ENCODE measurements at regions not wholly inside any gene's neighbourhood (a gene's known extent, or its start where the extent isn't known, plus 50 kb on each side); places are given as distances from the start of the nearest gene placed in this dataset.

DNA sequence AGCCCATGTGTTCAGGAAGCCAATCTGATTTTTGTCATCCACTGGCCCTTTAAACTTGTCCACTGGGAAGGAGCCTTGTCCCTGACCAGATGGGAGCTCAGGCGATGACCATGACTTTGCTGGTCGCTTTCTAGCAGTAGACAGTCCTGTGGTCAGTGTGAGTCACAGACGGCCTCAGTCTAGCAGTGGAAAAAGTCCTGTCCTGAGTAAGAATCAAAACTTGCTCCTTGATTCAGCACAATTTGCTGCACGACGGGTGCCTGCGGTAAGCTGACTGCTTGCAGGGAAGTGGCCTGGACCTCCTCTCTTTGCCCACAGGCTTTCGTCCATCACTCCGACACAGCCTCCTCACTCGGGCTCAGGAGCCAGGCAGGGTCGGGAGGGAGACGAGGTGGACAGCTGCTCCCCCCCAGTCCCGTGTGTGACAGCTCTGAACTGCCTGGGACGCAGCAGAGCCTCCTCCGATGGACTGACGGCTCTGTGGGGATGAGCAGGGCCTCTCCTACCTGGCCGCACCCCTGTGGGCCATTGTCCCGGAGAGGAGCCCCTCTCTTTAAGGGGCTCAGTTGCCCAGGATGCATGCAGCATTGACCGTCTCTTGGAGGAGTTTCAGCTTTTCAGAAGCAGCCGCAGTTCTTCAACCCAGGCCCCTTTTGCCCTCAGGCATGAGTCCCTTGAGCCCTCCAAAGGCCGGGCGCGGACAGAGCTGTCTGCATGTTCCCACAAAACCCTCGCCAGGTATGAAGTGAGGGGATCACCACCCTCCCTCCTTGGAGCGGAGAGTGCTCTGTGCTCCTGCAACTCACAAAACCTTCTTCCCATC lies 209.2 kb downstream of the ANKRD60 start:
- H3K4me3 ChIP-seq (ENCODE audit: low read length in 2 of 2): no peak overlapping the region
- 93% methylated on average over 24 of the region's 24 CpGs for WGBS
- no peaks in the 10 kb centered on the region for H3K9me3 ChIP-seq (ENCODE audit: control insufficient read depth in 2 of 2, insufficient read depth in 1 of 2, low read length in 1 of 2)
- no peak overlapping the region for H3K27ac ChIP-seq (ENCODE audit: low read depth in 1 of 2, low read length in 1 of 2)
- DNase-seq (ENCODE audit: low read depth in 6 of 9, low spot score in 9 of 9): no peak
- no peaks in the 10 kb centered on the region for H3K36me3 ChIP-seq (ENCODE audit: control insufficient read depth in 2 of 2, insufficient read depth in 2 of 2, low read length in 1 of 2)
- peaks cover 5% of the 10 kb centered on the region in 2 donors for H3K4me1 ChIP-seq (ENCODE audit: control insufficient read depth in 2 of 2, insufficient read depth in 2 of 2, low read length in 2 of 2)
- peaks cover 0 to 13% of the 10 kb centered on the region in 2 donors for H3K27me3 ChIP-seq (ENCODE audit: control insufficient read depth in 2 of 2, insufficient read depth in 1 of 2, low read length in 1 of 2)

DNA sequence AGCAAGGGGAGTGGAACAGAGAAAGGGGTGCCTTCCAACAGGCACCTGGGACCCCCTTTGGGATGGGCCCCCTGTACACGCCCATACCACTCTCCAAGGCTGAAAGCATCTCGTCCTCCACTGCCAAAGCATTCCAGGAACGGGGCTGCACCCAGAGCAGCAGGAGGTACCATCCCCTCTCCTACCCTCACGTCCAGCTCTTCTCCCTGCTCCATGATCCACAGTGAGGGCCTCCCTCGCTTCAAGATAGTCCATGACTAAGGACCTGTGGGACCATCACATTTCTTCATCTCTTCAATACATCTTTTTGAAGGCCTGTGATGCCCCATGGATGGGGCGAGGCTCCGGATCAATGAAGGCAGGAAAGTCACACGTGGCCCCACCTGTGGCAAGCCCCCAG lies 209.9 kb downstream of the ANKRD60 start:
- 94% methylated on average over 8 of the region's 8 CpGs for WGBS
- H3K9me3 ChIP-seq (ENCODE audit: control insufficient read depth in 2 of 2, insufficient read depth in 1 of 2, low read length in 1 of 2): no peaks in the 10 kb centered on the region
- H3K27ac ChIP-seq (ENCODE audit: low read depth in 1 of 2, low read length in 1 of 2): no peak overlapping the region
- peaks cover 0 to 13% of the 10 kb centered on the region in 2 donors for H3K27me3 ChIP-seq (ENCODE audit: control insufficient read depth in 2 of 2, insufficient read depth in 1 of 2, low read length in 1 of 2)
- no peak overlapping the region for H3K4me3 ChIP-seq (ENCODE audit: low read length in 2 of 2)
- DNase-seq (ENCODE audit: low read depth in 6 of 9, low spot score in 9 of 9): no peak
- no peaks in the 10 kb centered on the region for H3K36me3 ChIP-seq (ENCODE audit: control insufficient read depth in 2 of 2, insufficient read depth in 2 of 2, low read length in 1 of 2)
- H3K4me1 ChIP-seq (ENCODE audit: control insufficient read depth in 2 of 2, insufficient read depth in 2 of 2, low read length in 2 of 2): peaks cover 5 to 6% of the 10 kb centered on the region in 2 donors

DNA sequence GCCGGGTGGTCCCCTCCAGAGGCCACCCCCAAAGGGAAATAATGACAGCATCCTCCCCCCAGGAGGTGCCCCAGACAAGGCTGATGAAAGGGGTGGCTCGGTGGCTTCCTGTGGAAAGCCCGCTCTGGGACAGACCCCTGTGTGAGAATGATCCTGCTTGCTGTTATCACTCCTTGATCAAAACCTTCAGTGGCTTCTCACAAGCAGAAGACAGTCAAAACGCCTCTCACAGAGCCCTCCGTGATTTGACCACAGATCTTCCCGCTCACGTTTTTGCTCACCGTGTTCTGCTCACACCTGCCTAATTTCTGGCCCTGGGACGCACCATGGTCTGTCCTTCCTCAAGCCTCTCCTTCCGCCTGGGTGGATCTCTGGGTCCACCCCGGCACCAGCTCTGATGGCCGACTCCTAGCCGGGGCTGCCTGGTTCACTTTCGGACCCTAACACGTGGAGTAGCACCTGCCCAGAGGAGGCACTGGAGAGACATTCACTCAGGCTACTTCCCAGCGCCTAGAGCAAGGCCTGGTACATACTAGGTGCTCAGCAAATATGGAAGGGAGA lies 210.4 kb downstream of the ANKRD60 start:
- 85% methylated on average over 16 of the region's 16 CpGs for WGBS
- Histone ChIP-seq H3K27me3 (ENCODE audit: control insufficient read depth in 2 of 2, insufficient read depth in 1 of 2, low read length in 1 of 2) (peaks cover 0 to 11% of the 10 kb centered on the region in 2 donors), H3K27ac (ENCODE audit: low read depth in 1 of 2, low read length in 1 of 2) (no peak overlapping the region), H3K4me3 (ENCODE audit: low read length in 2 of 2) (no peak overlapping the region), H3K9me3 (ENCODE audit: control insufficient read depth in 2 of 2, insufficient read depth in 1 of 2, low read length in 1 of 2) (no peaks in the 10 kb centered on the region), H3K36me3 (ENCODE audit: control insufficient read depth in 2 of 2, insufficient read depth in 2 of 2, low read length in 1 of 2) (no peaks in the 10 kb centered on the region), H3K4me1 (ENCODE audit: control insufficient read depth in 2 of 2, insufficient read depth in 2 of 2, low read length in 2 of 2) (peaks cover 5 to 6% of the 10 kb centered on the region in 2 donors)
- DNase-seq (ENCODE audit: low read depth in 6 of 9, low spot score in 9 of 9): no peak

DNA sequence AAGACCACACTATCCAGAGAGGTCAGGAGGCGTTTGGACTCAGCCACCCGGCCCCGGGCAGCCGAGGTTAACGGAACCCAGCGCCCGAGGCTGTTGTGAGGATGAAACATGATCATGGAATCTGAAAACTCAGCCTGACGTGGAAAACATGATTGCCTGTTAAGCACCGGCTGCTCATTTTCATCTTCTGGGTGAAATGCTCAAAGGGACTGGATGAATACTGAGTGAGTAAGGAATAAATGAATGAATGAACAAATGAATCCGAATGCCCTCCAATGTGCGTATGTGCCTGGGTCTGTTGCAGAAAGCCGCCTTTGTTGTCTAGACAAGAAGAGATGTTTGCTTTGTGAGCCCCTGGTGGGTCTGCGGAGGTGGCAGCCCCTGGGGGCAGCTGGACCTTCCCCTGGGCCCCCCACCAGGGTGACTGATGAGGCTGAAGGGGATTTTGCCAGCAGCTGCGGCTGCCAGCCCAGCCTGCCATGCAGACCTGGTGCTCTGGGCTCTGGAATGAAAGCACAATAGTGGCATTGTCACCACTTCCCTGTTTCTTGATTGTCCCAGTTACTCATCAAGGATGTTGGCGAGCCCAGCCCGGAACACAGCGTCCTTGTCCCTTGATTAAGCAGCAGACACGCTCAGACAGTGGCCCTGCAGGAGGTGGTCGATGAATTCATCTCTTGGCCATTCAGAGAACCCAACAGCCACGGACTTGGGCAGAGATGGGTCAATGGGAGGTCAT lies 211.1 kb downstream of the ANKRD60 start:
- WGBS: 90% methylated on average over 20 of the region's 20 CpGs
- H3K27ac ChIP-seq (ENCODE audit: low read depth in 1 of 2, low read length in 1 of 2): no peak overlapping the region

DNA sequence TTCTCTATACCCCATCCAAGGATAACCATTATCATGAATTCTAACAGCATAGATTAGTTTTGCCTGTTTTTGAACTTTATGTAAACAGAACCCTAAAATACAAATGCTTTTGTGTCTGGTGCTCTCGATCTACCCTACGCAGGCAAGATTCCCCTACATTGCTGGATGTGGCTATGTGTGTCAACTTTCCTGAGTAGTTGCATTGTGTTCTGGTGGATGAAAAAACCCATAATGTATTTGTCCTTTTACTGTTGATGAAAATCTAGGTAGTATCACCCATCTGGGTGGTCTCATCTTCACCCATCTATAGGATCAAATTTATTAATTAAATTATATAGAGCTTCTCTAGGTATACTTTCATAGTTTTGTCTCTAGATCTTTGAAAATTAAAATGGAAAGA lies 211.7 kb downstream of the ANKRD60 start:
- H3K4me3 ChIP-seq (ENCODE audit: low read length in 2 of 2): no peak overlapping the region
- H3K36me3 ChIP-seq (ENCODE audit: control insufficient read depth in 2 of 2, insufficient read depth in 2 of 2, low read length in 1 of 2): no peaks in the 10 kb centered on the region
- WGBS: 97% methylated on average over 2 of the region's 2 CpGs
- H3K27ac ChIP-seq (ENCODE audit: low read depth in 1 of 2, low read length in 1 of 2): no peak overlapping the region
- no peak for DNase-seq (ENCODE audit: low read depth in 6 of 9, low spot score in 9 of 9)
- H3K9me3 ChIP-seq (ENCODE audit: control insufficient read depth in 2 of 2, insufficient read depth in 1 of 2, low read length in 1 of 2): no peaks in the 10 kb centered on the region
- H3K4me1 ChIP-seq (ENCODE audit: control insufficient read depth in 2 of 2, insufficient read depth in 2 of 2, low read length in 2 of 2): peaks cover 5 to 6% of the 10 kb centered on the region in 2 donors
- H3K27me3 ChIP-seq (ENCODE audit: control insufficient read depth in 2 of 2, insufficient read depth in 1 of 2, low read length in 1 of 2): peaks cover 0 to 13% of the 10 kb centered on the region in 2 donors

More for the DNA sequence above, 211.1 kb downstream of the ANKRD60 start:
- H3K36me3 ChIP-seq (ENCODE audit: control insufficient read depth in 2 of 2, insufficient read depth in 2 of 2, low read length in 1 of 2): no peaks in the 10 kb centered on the region
- no peaks in the 10 kb centered on the region for H3K9me3 ChIP-seq (ENCODE audit: control insufficient read depth in 2 of 2, insufficient read depth in 1 of 2, low read length in 1 of 2)
- peaks cover 0 to 11% of the 10 kb centered on the region in 2 donors for H3K27me3 ChIP-seq (ENCODE audit: control insufficient read depth in 2 of 2, insufficient read depth in 1 of 2, low read length in 1 of 2)
- peaks cover 5 to 6% of the 10 kb centered on the region in 2 donors for H3K4me1 ChIP-seq (ENCODE audit: control insufficient read depth in 2 of 2, insufficient read depth in 2 of 2, low read length in 2 of 2)
- DNase-seq (ENCODE audit: low read depth in 6 of 9, low spot score in 9 of 9): no peak
- H3K4me3 ChIP-seq (ENCODE audit: low read length in 2 of 2): no peak overlapping the region

DNA sequence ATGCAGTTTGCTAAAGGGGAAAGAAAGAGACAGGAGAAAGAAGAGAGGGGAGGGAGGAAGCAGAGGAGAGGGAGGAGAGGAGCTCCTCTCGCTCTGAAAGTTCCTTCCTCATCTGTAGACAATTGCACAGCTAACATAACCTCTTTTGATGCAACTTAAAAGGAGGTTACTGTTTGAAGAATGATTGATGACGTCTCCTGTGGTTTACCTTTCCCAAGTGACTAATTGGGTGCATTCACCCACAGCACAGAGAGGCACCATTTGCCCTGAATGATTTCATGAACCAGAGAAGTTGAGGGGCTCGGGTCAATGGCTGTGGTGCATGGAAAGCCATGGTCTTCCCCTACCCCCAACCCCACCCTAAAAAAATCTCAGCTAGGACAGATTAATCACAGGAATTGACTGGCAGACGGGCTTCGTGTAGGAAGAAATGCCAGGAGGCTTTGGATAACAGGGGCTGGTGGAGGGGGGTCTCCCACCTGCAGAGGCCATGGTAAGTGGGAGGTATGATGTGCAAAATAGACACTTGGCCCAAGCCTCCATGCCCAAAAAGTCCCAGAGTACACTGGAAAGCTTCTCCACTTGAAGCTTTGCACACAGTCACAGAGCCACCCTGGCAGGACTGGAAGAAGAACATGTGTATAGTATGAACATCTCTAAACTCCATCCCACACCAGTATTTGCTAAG lies 213.7 kb downstream of the ANKRD60 start:
- 48% methylated on average over 5 of the region's 5 CpGs for WGBS
- Histone ChIP-seq H3K9me3 (ENCODE audit: control insufficient read depth in 2 of 2, insufficient read depth in 1 of 2, low read length in 1 of 2) (no peaks in the 10 kb centered on the region), H3K27ac (ENCODE audit: low read depth in 1 of 2, low read length in 1 of 2) (no peak overlapping the region), H3K36me3 (ENCODE audit: control insufficient read depth in 2 of 2, insufficient read depth in 2 of 2, low read length in 1 of 2) (no peaks in the 10 kb centered on the region), H3K4me1 (ENCODE audit: control insufficient read depth in 2 of 2, insufficient read depth in 2 of 2, low read length in 2 of 2) (peaks cover 5 to 6% of the 10 kb centered on the region in 2 donors), H3K4me3 (ENCODE audit: low read length in 2 of 2) (no peak overlapping the region), H3K27me3 (ENCODE audit: control insufficient read depth in 2 of 2, insufficient read depth in 1 of 2, low read length in 1 of 2) (peaks cover 5 to 11% of the 10 kb centered on the region in 2 donors)
- peak in 7 of 9 donors; percentile 13 to 68 (median 32) for DNase-seq (ENCODE audit: low read depth in 6 of 9, low spot score in 9 of 9)

DNA sequence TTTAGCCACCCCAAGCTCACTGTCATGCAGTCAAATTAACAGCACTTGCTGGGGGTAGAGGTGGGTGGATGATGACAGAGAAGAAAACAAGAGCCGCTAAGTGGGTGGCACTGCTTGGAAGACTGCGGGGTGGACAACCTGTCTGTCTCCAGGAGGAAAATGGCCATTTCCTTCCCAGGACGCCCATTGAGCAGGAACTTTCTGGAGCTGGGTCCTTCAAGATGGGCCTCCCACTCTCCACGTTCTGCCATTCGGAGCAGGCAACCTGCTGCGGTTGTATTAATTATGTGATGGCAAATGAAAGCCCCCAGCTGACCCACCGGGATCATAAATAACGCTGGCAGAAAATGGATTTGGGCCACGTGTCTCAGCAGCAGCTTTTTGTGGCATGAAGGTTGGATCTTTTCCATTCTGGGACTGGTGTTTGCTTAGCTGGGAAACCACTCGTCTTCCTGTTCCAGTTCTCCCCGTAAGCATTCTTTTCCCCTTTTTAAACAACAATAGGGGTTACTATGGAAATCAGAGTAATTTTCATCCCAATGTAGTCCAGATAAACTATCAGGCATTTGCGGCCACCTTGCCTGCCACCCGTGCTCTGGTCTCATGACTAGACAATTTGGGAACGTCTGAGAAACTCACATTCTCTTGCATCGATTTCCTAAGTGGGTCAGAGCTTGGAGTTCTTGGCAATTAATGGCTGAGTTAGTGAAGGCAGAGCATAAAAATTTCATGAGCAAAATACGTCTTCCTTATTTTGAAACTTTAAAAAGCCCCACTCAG lies 215.5 kb downstream of the ANKRD60 start:
- WGBS: 93% methylated on average over 16 of the region's 16 CpGs
- H3K4me3 ChIP-seq (ENCODE audit: low read length in 2 of 2): no peak overlapping the region
- no peak overlapping the region for H3K27ac ChIP-seq (ENCODE audit: low read depth in 1 of 2, low read length in 1 of 2)
- no peaks in the 10 kb centered on the region for H3K9me3 ChIP-seq (ENCODE audit: control insufficient read depth in 2 of 2, insufficient read depth in 1 of 2, low read length in 1 of 2)
- peaks cover 5 to 7% of the 10 kb centered on the region in 2 donors for H3K27me3 ChIP-seq (ENCODE audit: control insufficient read depth in 2 of 2, insufficient read depth in 1 of 2, low read length in 1 of 2)
- H3K4me1 ChIP-seq (ENCODE audit: control insufficient read depth in 2 of 2, insufficient read depth in 2 of 2, low read length in 2 of 2): peaks cover 5 to 6% of the 10 kb centered on the region in 2 donors
- H3K36me3 ChIP-seq (ENCODE audit: control insufficient read depth in 2 of 2, insufficient read depth in 2 of 2, low read length in 1 of 2): no peaks in the 10 kb centered on the region
- no peak for DNase-seq (ENCODE audit: low read depth in 6 of 9, low spot score in 9 of 9)

DNA sequence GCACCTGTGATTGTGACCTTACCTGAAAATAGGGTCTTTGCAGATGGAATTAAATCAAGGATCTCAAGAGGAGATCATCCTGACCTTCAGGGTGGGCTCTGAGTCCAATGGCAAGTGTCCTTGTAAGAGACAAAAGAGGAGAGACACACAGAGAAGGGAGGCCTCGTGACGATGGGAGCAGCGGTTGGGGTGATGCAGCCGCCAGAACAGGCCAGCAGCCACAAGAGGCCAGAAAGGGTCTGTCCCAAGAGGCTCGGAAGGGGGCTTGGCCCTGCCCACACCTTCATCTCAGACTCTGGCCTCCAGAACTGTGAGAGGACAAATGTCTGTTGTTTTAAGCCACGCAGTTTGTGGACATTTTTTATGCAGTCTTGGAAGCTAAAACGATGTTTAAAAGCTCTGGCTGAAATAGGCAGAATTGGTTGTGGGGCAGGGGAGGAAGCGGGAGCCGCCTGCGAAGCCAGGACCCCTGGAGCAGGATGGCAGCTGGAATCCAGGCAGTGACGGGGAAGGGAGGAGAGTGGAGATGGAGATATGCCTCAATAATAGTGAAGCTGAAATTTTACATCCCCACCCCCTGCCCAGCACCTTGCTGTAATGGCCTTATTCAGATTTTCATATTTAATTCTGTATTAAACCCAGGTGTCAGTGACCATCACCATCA lies 216.4 kb downstream of the ANKRD60 start:
- peaks cover 3 to 5% of the 10 kb centered on the region in 2 donors for H3K27me3 ChIP-seq (ENCODE audit: control insufficient read depth in 2 of 2, insufficient read depth in 1 of 2, low read length in 1 of 2)
- H3K27ac ChIP-seq (ENCODE audit: low read depth in 1 of 2, low read length in 1 of 2): no peak overlapping the region
- no peaks in the 10 kb centered on the region for H3K36me3 ChIP-seq (ENCODE audit: control insufficient read depth in 2 of 2, insufficient read depth in 2 of 2, low read length in 1 of 2)
- peaks cover 5 to 6% of the 10 kb centered on the region in 2 donors for H3K4me1 ChIP-seq (ENCODE audit: control insufficient read depth in 2 of 2, insufficient read depth in 2 of 2, low read length in 2 of 2)
- no peaks in the 10 kb centered on the region for H3K9me3 ChIP-seq (ENCODE audit: control insufficient read depth in 2 of 2, insufficient read depth in 1 of 2, low read length in 1 of 2)
- 95% methylated on average over 11 of the region's 11 CpGs for whole genome bisulfite sequencing
- no peak for DNase-seq (ENCODE audit: low read depth in 6 of 9, low spot score in 9 of 9)
- H3K4me3 ChIP-seq (ENCODE audit: low read length in 2 of 2): no peak overlapping the region

Measured in thymus (tissue), 11 donors.